SK-N-SH (cell line): ENCODE measurements at regions not wholly inside any gene's neighbourhood (a gene's known extent, or its start where the extent isn't known, plus 50 kb on each side); places are given as distances from the start of the nearest gene placed in this dataset.

Experiments
- CTCF ChIA-PET: fragments of 300-600, 350-600 bp; formaldehyde crosslinking; extraction: SDS; loops from one replicate; lab custom pipeline; 2021; lab: Yijun Ruan, JAX
- POLR2A ChIA-PET: fragments of 350-600 bp; sonication (Branson Sonifier 250); formaldehyde crosslinking; extraction: SDS; loops from one replicate; lab custom pipeline; 2020; ENCODE audit warnings: antibody characterized with exemption, inconsistent platforms; lab: Yijun Ruan, JAX
- DNase-seq: peaks from one replicate; pipeline ENCODE4 v3.0.0; 2012
- H2AFZ ChIP-seq: fragments of 200-600 bp; sonication (generic); 2 replicates; pipeline ENCODE4 v1.8.1; 2016; ENCODE audit warnings: antibody characterized with exemption, mild to moderate bottlenecking, low read depth
- H3F3A ChIP-seq: fragments of 200-600 bp; sonication (generic); replicated peaks from 2 replicates; pipeline ENCODE3; 2016; ENCODE audit warnings: antibody characterized with exemption, mild to moderate bottlenecking; ENCODE audit not compliant: insufficient read depth
- H3K27ac ChIP-seq, 2 experiments: fragments of 200-500 bp in 1 of 2; fragments of 200-600 bp in 1 of 2; sonication (Bioruptor generic) in 1 of 2; sonication (generic), shearing (Covaris generic) in 1 of 2; 2 replicates each; pipeline versions ENCODE4 v1.5.1 to v1.6.1; 2014 to 2016; ENCODE audit warnings: low read depth in 2 of 2, inconsistent platforms in 1 of 2, low read length in 1 of 2, mild to moderate bottlenecking in 1 of 2, mixed read lengths in 1 of 2
- H3K27me3 ChIP-seq: fragments of 200-600 bp; sonication (generic), shearing (Covaris generic); 2 replicates; pipeline ENCODE4 v1.6.1; 2016; ENCODE audit warnings: mixed run types; ENCODE audit not compliant: insufficient read depth
- H3K36me3 ChIP-seq, 2 experiments: fragments of 200-500 bp in 1 of 2; fragments of 200-600 bp in 1 of 2; sonication (Bioruptor generic) in 1 of 2; sonication (generic) in 1 of 2; replicated peaks in 1 of 2; 2 replicates each; pipeline versions ENCODE3 to v1.5.1; 2014 to 2016; ENCODE audit warnings: low read length in 1 of 2, mild to moderate bottlenecking in 1 of 2; ENCODE audit not compliant: insufficient read depth in 2 of 2, control insufficient read depth in 1 of 2
- H3K4me1 ChIP-seq, 2 experiments: fragments of 200-500 bp in 1 of 2; fragments of 200-600 bp in 1 of 2; sonication (Bioruptor generic) in 1 of 2; sonication (generic), shearing (Covaris generic) in 1 of 2; 2 replicates each; pipeline versions ENCODE4 v1.5.1 to v1.6.1; 2014 to 2016; ENCODE audit warnings: low read depth in 1 of 2, low read length in 1 of 2, mixed run types in 1 of 2; ENCODE audit not compliant: insufficient read depth in 2 of 2, control insufficient read depth in 1 of 2
- H3K4me2 ChIP-seq: fragments of 200-600 bp; sonication (generic), shearing (Covaris generic); 2 replicates; pipeline ENCODE4 v1.6.1; 2017; ENCODE audit warnings: mixed run types
- H3K4me3 ChIP-seq, 2 experiments: fragments of 200-500 bp in 1 of 2; fragments of 200-600 bp in 1 of 2; sonication (Bioruptor generic) in 1 of 2; sonication (generic), shearing (Covaris generic) in 1 of 2; 2 replicates each; pipeline versions ENCODE4 v1.5.1 to v1.8.1; 2014 to 2016; ENCODE audit warnings: low read depth in 2 of 2, inconsistent platforms in 1 of 2, low read length in 1 of 2, mild to moderate bottlenecking in 1 of 2, mixed read lengths in 1 of 2, moderate library complexity in 1 of 2
- H3K79me2 ChIP-seq: fragments of 200-600 bp; sonication (generic); 2 replicates; pipeline ENCODE4 v1.8.1; 2017; ENCODE audit warnings: mild to moderate bottlenecking; ENCODE audit not compliant: insufficient read depth
- H3K9ac ChIP-seq: fragments of 200-600 bp; sonication (generic); 2 replicates; pipeline ENCODE4 v1.6.1; 2017; ENCODE audit warnings: mixed run types
- H3K9me2 ChIP-seq: fragments of 200-600 bp; sonication (generic); 2 replicates; pipeline ENCODE4 v1.6.1; 2017; ENCODE audit warnings: mixed run types
- H3K9me3 ChIP-seq: fragments of 200-600 bp; sonication (generic); 2 replicates; pipeline ENCODE4 v1.6.1; 2017; ENCODE audit warnings: mixed run types, mild to moderate bottlenecking, moderate library complexity
- H4K20me1 ChIP-seq: fragments of 200-600 bp; sonication (generic); 2 replicates; pipeline ENCODE4 v1.6.1; 2017; ENCODE audit warnings: mild to moderate bottlenecking, mixed run types; ENCODE audit not compliant: insufficient read depth
- CHD2 ChIP-seq: fragments of 150-350 bp; IDR thresholded peaks from 2 replicates; pipeline ENCODE4 v1.6.1; 2018; ENCODE audit warnings: low read length; ENCODE audit not compliant: partially characterized antibody
- ELF1 ChIP-seq: IDR thresholded peaks from 2 replicates; pipeline ENCODE4 v1.4.0; 2012
- EP300 ChIP-seq, 2 experiments: IDR thresholded peaks; 2 replicates each; pipeline versions ENCODE4 v1.4.0 to v1.6.1; 2012; ENCODE audit warnings: borderline replicate concordance in 1 of 2, low read depth in 1 of 2, low read length in 1 of 2
- EZH2phosphoT487 ChIP-seq: fragments of 200-600 bp; sonication (generic); IDR thresholded peaks from 2 replicates; pipeline ENCODE4 v1.6.1; 2017; ENCODE audit warnings: low read depth, mixed run types, mild to moderate bottlenecking, antibody characterized with exemption, moderate library complexity, borderline replicate concordance
- FOSL2 ChIP-seq: IDR thresholded peaks from 2 replicates; pipeline ENCODE4 v1.4.0; 2012; ENCODE audit warnings: low read depth, mild to moderate bottlenecking, moderate library complexity, borderline replicate concordance
- FOXJ3 ChIP-seq: sonication (generic); formaldehyde crosslinking; IDR thresholded peaks from 2 replicates; pipeline ENCODE4 v1.5.1; 2020; ENCODE audit warnings: mild to moderate bottlenecking, missing genetic modification reagents
- FOXM1 ChIP-seq: IDR thresholded peaks from 2 replicates; pipeline ENCODE4 v1.4.0; 2012; ENCODE audit warnings: low read depth, mild to moderate bottlenecking
- GABPA ChIP-seq: IDR thresholded peaks from 2 replicates; pipeline ENCODE4 v1.4.0; 2012; ENCODE audit warnings: low read depth, mild to moderate bottlenecking
- GATA2 ChIP-seq: sonication (generic); formaldehyde crosslinking; IDR thresholded peaks from 2 replicates; pipeline ENCODE4 v1.5.0; 2020; ENCODE audit warnings: mild to moderate bottlenecking, missing genetic modification reagents
- JUND ChIP-seq: IDR thresholded peaks from 2 replicates; pipeline ENCODE4 v1.4.0; 2012
- MEF2A ChIP-seq: IDR thresholded peaks from 2 replicates; pipeline ENCODE4 v1.4.0; 2012; ENCODE audit warnings: low read depth, borderline replicate concordance
- MXI1 ChIP-seq: IDR thresholded peaks from 2 replicates; pipeline ENCODE4 v1.6.1; 2012; ENCODE audit warnings: mild to moderate bottlenecking, low read depth, low read length, improper control_type of control experiment
- NRF1 ChIP-seq: IDR thresholded peaks from 2 replicates; pipeline ENCODE4 v1.6.1; 2012; ENCODE audit warnings: low read depth, mild to moderate bottlenecking, low read length
- RAD21 ChIP-seq: IDR thresholded peaks from 2 replicates; pipeline ENCODE4 v1.6.1; 2012; ENCODE audit warnings: mild to moderate bottlenecking, low read length
- RCOR1 ChIP-seq: fragments of 150-350 bp; IDR thresholded peaks from 2 replicates; pipeline ENCODE4 v1.6.1; 2017; ENCODE audit warnings: antibody characterized with exemption, low read length
- RFX5 ChIP-seq: IDR thresholded peaks from 2 replicates; pipeline ENCODE4 v1.6.1; 2012; ENCODE audit warnings: mild to moderate bottlenecking, improper control_type of control experiment, low read length
- RXRA ChIP-seq: IDR thresholded peaks from 2 replicates; pipeline ENCODE4 v1.4.0; 2012; ENCODE audit warnings: low read depth, mild to moderate bottlenecking, borderline replicate concordance
- TAF1 ChIP-seq: IDR thresholded peaks from 2 replicates; pipeline ENCODE4 v1.6.1; 2012; ENCODE audit warnings: low read depth, mild to moderate bottlenecking, low read length, moderate library complexity, borderline replicate concordance
- YY1 ChIP-seq: IDR thresholded peaks from 2 replicates; pipeline ENCODE4 v1.4.0; 2012; ENCODE audit warnings: low read depth, mild to moderate bottlenecking
- WGBS: methylation state at CpG from one replicate; pipeline ENCODE4 v1.1.6; 2017; ENCODE audit warnings: low lambda C conversion rate; 5-methylcytosine and 5-hydroxymethylcytosine counted together
- TF ChIP-seq, protein P1 (sequence below): IDR thresholded peaks from 2 replicates; pipeline ENCODE4 v1.4.0; 2012; ENCODE audit warnings: low read depth
- TF ChIP-seq, protein P2 (sequence below): IDR thresholded peaks from 2 replicates; pipeline ENCODE4; 2012
- TF ChIP-seq, protein P3 (sequence below): fragments of 150-350 bp; IDR thresholded peaks from 2 replicates; pipeline ENCODE4 v1.6.1; 2017; ENCODE audit warnings: antibody characterized with exemption, low read length, low read depth, borderline replicate concordance
- TF ChIP-seq, protein P4 (sequence below): IDR thresholded peaks from 2 replicates; pipeline ENCODE4 v1.4.0; 2012; ENCODE audit warnings: low read depth, borderline replicate concordance
- TF ChIP-seq, protein P5 (sequence below): fragments of 200-600 bp; sonication (generic); IDR thresholded peaks from 2 replicates; pipeline ENCODE4 v1.6.1; 2017; ENCODE audit warnings: antibody characterized with exemption, mild to moderate bottlenecking, moderate library complexity
- TF ChIP-seq, protein P6 (sequence below): IDR thresholded peaks from 2 replicates; pipeline ENCODE4 v1.4.0; 2012; ENCODE audit warnings: low read depth, borderline replicate concordance

DNA sequence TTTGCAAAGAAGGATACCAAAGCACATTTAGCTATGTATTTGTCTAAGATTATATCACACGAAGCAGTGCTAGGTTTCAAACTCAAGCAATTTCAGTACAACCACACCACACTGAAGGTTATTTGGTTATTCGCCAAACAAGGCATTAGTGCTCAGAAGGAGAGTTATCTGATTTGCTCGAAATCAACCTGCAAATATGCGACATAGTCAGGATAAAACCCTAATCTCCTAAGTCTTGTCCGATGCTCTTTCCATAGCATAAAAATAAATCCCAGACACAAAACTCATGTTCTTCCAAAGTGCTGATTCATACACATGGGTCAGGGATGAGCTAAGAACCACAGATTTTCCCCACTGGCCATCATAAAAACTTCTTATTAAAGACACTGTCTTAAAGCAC is 1288.0 kb upstream of the SORCS1 start:
- peak overlapping the region; percentile 29; the same call in 1 of the 2 replicates for H3K4me2 ChIP-seq
- POLR2A ChIA-PET = no interaction called here
- H3F3A ChIP-seq = peaks cover 22% of the 10 kb centered on the region
- CTCF ChIA-PET = interaction anchor here (0.7 to 1.2 kb wide), 3 partner anchors 10 to 1397 kb away, joined by 3 read pairs; no protein-coding TSS in a partner anchor
- no peaks in the 10 kb centered on the region for H3K36me3 ChIP-seq
- H3K4me1 ChIP-seq = peaks cover 7 to 22% of the 10 kb centered on the region in 2 experiments; a peak in 3 of 4 replicates
- H3K4me3 ChIP-seq = no peak overlapping the region
- no peaks in the 10 kb centered on the region for H3K9me2 ChIP-seq
- H4K20me1 ChIP-seq = no peaks in the 10 kb centered on the region
- no peak for DNase-seq
- H2AFZ ChIP-seq = peak overlapping the region; percentile 45; the same call in 1 of the 2 replicates
- WGBS = 4% methylated on average over 5 of the region's 5 CpGs
- no peaks in the 10 kb centered on the region for H3K9me3 ChIP-seq
- H3K79me2 ChIP-seq = no peaks in the 10 kb centered on the region
- H3K27ac ChIP-seq = peak overlapping the region; percentile 87 to 91
- H3K9ac ChIP-seq = no peak overlapping the region
- no peaks in the 10 kb centered on the region for H3K27me3 ChIP-seq
- TF ChIP-seq NRF1 (no peak), YY1 (0 out of 2 replicates have a peak, but pooled peaks have one; percentile 28), RAD21 (no peak), FOXM1 (peak; percentile 94), TAF1 (no peak), MXI1 (no peak), FOSL2 (peak; percentile 54; the same call in 1 of the 2 replicates), CHD2 (no peak), ELF1 (no peak), GATA2 (peak; percentile 49), RFX5 (no peak), EZH2phosphoT487 (no peak), GABPA (no peak), EP300 (IDR thresholded peaks at IDR 0.05; ENCODE audit: borderline replicate concordance in 1 of 2, low read depth in 1 of 2, low read length in 1 of 2) (peak in 1 of 2 experiments; percentile 87; a peak in 2 of 4 replicates), RCOR1 (no peak), JUND (peak; percentile 71; the same call in 1 of the 2 replicates), RXRA (no peak; the same call in 1 of the 2 replicates), MEF2A (peak; percentile 25; the same call in 1 of the 2 replicates), FOXJ3 (CRISPR knock-in tag) (no peak)
- TF ChIP-seq, protein P1, sequence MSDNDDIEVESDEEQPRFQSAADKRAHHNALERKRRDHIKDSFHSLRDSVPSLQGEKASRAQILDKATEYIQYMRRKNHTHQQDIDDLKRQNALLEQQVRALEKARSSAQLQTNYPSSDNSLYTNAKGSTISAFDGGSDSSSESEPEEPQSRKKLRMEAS = no peak
- TF ChIP-seq, protein P2, sequence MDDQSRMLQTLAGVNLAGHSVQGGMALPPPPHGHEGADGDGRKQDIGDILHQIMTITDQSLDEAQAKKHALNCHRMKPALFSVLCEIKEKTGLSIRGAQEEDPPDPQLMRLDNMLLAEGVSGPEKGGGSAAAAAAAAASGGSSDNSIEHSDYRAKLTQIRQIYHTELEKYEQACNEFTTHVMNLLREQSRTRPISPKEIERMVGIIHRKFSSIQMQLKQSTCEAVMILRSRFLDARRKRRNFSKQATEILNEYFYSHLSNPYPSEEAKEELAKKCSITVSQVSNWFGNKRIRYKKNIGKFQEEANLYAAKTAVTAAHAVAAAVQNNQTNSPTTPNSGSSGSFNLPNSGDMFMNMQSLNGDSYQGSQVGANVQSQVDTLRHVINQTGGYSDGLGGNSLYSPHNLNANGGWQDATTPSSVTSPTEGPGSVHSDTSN = peak; percentile 75
- TF ChIP-seq, protein P3, sequence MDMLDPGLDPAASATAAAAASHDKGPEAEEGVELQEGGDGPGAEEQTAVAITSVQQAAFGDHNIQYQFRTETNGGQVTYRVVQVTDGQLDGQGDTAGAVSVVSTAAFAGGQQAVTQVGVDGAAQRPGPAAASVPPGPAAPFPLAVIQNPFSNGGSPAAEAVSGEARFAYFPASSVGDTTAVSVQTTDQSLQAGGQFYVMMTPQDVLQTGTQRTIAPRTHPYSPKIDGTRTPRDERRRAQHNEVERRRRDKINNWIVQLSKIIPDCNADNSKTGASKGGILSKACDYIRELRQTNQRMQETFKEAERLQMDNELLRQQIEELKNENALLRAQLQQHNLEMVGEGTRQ = no peak
- TF ChIP-seq, protein P4, sequence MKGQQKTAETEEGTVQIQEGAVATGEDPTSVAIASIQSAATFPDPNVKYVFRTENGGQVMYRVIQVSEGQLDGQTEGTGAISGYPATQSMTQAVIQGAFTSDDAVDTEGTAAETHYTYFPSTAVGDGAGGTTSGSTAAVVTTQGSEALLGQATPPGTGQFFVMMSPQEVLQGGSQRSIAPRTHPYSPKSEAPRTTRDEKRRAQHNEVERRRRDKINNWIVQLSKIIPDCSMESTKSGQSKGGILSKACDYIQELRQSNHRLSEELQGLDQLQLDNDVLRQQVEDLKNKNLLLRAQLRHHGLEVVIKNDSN = no peak
- TF ChIP-seq, protein P5, sequence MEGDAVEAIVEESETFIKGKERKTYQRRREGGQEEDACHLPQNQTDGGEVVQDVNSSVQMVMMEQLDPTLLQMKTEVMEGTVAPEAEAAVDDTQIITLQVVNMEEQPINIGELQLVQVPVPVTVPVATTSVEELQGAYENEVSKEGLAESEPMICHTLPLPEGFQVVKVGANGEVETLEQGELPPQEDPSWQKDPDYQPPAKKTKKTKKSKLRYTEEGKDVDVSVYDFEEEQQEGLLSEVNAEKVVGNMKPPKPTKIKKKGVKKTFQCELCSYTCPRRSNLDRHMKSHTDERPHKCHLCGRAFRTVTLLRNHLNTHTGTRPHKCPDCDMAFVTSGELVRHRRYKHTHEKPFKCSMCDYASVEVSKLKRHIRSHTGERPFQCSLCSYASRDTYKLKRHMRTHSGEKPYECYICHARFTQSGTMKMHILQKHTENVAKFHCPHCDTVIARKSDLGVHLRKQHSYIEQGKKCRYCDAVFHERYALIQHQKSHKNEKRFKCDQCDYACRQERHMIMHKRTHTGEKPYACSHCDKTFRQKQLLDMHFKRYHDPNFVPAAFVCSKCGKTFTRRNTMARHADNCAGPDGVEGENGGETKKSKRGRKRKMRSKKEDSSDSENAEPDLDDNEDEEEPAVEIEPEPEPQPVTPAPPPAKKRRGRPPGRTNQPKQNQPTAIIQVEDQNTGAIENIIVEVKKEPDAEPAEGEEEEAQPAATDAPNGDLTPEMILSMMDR = no peak
- TF ChIP-seq, protein P6, sequence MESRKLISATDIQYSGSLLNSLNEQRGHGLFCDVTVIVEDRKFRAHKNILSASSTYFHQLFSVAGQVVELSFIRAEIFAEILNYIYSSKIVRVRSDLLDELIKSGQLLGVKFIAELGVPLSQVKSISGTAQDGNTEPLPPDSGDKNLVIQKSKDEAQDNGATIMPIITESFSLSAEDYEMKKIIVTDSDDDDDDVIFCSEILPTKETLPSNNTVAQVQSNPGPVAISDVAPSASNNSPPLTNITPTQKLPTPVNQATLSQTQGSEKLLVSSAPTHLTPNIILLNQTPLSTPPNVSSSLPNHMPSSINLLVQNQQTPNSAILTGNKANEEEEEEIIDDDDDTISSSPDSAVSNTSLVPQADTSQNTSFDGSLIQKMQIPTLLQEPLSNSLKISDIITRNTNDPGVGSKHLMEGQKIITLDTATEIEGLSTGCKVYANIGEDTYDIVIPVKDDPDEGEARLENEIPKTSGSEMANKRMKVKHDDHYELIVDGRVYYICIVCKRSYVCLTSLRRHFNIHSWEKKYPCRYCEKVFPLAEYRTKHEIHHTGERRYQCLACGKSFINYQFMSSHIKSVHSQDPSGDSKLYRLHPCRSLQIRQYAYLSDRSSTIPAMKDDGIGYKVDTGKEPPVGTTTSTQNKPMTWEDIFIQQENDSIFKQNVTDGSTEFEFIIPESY = 0 out of 2 replicates have a peak, but pooled peaks have one; percentile 9
